ENCODE measurements at regions not wholly inside any gene's neighbourhood (a gene's known extent, or its start where the extent isn't known, plus 50 kb on each side); places are given as distances from the start of the nearest gene placed in this dataset.
"Not testable (repeated sequence)": the region's sequence is repeated elsewhere in the genome, so short reads cannot be mapped to it uniquely, and the experiment has no call there.

DNA sequence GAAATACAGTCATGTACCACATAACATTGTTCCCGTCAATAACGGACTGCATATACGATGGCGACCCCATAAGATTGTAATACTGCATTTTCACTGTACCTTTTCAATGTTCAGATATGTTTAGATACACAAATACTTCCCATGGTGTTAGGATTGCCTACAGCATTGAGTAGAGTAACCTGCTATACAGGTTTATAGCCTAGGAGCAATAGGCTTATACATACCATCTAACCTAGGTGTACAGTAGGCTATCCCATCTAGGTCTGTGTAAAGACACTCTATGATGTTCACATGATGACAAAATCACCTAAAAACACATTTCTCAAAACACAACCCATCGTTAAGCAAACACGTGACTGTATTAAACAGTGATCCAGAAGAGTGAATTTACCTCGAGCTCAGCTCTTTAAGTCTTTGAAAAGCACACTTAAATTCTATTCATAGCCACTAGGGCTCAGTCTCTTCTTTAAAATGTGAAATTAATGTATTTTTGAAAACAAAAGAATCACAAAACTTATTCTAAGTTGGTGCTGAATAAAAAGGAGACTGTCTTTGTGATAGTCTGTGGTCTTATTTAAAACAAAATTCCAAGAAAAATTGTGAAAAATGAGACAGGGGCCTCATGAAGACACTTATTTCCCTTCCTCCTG, 239.1 kb upstream of the ARID2 start:
- no peak for DNase-seq

DNA sequence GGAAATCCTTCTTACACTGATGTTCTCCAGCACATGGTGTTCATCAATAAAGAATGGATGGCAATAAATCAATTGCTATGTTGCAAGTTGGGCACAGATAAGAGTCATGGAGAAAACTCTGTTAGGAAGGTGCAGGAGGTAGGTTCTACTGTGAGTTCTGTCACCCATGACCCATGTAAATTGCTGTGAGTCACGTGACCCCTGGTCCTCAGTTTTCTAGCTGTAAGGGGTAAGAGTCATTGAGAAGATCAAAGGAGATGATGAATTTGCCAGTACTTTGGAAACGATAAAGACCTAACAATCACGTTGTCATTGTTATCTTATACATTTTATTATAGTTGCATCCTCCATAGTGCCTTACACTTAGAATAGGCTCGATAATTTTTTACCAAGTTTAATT, 235.2 kb upstream of the ARID2 start:
- no peak for DNase-seq

DNA sequence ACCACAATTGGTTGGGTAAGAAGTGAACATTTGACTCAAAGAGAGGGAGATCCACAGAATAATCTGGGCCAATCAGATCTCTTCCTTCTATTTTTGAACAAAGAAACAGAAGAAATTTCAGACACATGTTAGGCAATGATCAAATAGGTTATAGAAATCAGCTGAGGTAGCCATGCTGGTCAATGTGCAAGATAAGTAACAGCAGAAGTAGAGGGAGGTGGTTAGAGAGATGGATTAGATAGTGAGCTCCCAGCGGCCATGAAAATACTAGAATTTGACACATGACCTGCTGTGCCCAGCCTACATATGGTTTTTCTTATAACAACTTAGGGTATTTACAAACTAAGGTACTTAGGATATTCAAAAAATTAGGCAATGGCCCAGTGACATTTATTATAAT, 230.9 kb upstream of the ARID2 start:
- DNase-seq, result no peak

GRCh38 chr12:45502481-45503128, 226.9 kb upstream of the ARID2 start:
- no peak for DNase-seq

GRCh38 chr12:45503899-45504298, 225.6 kb upstream of the ARID2 start:
- DNase-seq, result no peak

DNA sequence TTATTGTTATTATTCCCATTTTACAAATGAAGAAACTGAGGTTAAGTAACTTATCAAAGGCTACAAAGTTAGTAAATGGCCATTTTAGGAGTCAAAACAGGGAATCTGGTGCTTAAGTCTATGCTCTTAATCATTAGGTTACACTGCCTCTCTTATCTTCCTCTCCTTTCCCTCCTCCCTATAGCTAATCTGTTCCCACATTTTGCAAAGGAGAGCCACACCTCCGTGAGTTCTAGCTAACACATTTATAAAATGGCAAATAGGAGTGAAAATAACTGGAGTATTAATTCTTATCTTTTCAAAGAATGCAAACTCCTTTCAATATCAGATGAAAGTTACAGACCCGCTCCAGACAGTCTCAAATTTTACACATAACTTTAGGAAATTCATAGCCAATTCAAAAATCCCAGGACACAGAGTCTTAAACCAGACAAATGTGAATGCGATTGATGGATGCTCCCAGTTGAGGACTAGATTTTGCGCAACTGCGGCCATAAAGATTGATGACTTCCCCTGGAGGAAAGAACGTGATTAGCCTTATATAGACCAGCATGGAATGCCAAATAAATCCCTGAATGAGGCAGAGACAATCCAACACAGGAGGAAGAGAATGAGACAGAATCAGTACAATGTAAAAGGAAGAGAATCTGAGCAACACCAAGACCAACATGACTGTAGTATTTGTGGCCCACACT, 225.0 kb upstream of the ARID2 start:
- DNase-seq, result no peak

GRCh38 chr12:45509187-45509586, 220.3 kb upstream of the ARID2 start:
- no peak for DNase-seq

GRCh38 chr12:45509621-45510020, 219.9 kb upstream of the ARID2 start:
- DNase-seq, result no peak

DNA sequence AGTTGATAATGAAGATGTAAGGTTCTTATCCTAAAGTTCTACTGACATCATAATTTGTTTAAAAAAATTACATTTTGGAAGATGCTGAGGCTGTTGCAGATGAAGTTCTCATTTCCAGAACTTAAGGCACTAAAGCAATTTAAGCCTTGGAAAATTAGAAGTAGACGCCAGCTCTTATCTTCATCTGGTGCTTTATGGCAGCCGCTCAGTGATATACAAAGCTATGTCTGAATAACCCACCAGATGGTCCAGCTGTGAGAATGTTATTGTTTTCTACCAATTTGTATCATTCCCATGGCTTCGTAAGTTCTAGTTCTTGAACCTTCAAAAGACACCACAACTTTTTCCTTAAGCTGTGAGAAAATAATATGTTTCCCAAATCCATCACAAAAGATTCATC, 212.1 kb upstream of the ARID2 start:
- no peak for DNase-seq

DNA sequence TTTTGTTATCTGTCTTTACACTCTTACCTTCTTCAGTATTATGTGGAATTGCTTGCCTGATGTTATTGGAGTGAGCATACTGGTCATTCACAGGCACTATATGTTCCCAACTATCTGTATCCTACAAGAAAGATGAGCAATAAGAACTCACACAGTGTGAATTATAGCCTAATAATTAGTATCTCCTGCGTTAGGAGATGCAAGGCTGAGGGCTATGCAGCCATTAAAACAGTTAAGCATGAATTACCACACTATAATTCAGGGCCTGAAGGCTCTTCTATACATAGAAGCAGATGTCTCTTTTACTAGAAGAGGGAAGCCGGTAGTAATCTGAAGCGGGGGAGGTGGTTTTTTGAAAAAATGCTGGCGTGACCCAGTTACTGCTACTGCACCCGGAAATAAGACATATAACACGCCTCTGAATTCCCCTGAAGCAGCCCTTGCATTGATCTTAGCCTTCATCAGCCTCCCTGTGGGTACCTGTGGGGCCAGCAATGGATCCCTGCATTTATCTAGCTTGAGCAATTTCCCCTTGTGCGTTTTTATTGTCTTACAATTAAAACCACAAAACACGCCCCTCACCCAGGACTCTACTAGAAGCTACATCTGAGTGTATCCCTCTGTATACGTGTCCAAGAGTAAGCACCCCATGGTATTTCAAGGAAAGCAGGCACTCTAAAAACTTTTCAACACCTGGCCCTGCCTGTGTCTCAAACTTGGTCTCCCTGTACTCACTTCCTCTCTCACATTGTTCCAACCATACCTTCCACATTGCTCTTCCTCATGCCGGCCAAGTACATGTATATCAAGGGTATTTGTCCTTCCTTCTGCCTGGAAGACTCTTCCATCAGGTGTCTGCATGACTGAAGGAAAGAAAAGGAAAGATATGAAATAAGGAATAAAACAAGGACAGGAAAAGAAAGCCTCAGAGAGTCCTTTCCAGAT, 210.9 kb upstream of the ARID2 start:
- peak in 1 of 4 experiments; percentile 4 for DNase-seq

DNA sequence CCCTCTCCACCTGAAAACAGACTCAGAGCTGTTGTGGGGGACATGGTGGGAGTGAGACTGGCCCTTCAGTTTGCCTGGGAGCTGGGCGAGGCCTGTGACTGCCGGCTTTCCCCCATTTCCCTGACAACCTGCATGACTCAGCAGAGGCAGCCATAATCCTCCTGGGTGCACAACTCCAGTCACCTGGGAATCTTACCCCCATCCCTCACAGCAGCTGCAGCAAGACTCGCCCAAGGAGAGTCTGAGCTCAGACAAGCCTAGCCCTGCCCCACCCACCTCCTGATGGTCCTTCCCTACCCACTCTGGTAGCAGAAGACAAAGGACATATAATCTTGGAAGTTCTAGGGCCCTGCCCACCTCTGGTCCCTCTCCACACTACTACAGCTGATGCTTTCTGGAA, 207.3 kb upstream of the ARID2 start:
- DNase-seq, result no peak

DNA sequence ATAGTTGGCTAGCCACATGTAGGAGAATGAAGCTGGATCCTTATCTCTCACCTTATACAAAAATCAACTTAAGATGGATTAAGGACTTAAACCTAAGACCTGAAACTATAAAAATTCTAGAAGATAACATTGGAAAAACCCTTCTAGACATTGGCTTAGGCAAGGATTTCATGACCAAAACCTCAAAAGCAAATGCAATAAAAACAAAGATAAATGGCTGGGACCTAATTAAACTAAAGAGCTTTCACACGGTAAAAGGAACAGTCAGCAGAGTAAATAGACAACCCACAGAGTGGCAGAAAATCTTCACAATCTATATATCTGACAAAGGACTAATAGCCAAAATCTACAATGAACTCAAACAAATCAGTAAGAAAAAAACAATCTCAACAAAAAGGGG, 202.7 kb upstream of the ARID2 start:
- DNase-seq, result not testable (repeated sequence)

DNA sequence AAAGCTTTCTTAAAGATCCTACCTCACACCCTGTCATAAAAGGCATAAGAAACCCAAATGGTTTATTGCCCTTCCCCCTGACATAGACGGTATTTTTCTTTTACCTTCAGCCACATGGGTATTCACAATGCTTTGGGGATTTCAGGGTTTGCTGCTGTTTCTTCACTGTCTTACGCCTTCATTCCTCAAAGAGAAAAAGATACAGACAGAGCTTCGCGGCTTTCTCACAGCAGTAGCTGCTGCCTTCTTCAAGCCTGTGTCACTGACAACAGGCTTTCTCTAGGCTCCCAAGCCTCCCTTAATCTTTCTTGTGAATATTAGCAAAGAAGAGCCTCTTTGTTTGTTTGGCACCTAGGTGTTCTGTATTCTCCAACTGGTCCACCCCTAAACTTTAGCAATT, 197.4 kb upstream of the ARID2 start:
- no peak for DNase-seq

DNA sequence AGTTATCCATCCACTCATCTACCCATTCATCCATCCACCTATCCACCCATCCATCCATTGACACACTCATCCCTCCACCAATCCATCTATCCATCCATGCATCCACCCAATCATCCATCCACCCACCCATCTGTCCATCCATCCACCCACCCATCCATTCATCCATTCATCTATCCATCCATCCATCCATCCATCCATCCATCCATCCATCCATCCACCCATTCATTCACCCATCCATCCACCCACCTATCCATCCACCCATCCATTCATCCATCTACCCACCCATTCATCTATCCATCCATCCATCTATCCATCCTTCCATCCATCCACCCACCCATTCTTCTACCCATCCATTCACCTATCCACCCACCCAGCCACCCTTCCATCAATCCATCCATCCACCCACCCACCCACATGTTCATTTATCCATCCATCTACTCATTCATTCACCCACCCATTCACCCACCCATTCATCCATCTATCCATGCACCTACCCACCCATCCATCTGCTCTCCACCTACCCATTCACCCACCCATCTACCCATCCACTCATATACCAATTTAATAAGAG, 193.8 kb upstream of the ARID2 start:
- no peak for DNase-seq

- no peak for DNase-seq
Measured at GRCh38 chr12:45536284-45536683, 193.2 kb upstream of the ARID2 start.

- DNase-seq, result no peak
Measured at GRCh38 chr12:45540661-45541341, 188.7 kb upstream of the ARID2 start.

GRCh38 chr12:45543887-45544286, 185.6 kb upstream of the ARID2 start:
- peak in 2 of 4 experiments; percentile 1 to 8 for DNase-seq

- no peak for DNase-seq
Measured at GRCh38 chr12:45546545-45546944, 183.0 kb upstream of the ARID2 start.

GRCh38 chr12:45547132-45547531, 182.4 kb upstream of the ARID2 start:
- DNase-seq, result no peak

- no peak for DNase-seq
Measured at GRCh38 chr12:45547822-45548221, 181.7 kb upstream of the ARID2 start.

DNA sequence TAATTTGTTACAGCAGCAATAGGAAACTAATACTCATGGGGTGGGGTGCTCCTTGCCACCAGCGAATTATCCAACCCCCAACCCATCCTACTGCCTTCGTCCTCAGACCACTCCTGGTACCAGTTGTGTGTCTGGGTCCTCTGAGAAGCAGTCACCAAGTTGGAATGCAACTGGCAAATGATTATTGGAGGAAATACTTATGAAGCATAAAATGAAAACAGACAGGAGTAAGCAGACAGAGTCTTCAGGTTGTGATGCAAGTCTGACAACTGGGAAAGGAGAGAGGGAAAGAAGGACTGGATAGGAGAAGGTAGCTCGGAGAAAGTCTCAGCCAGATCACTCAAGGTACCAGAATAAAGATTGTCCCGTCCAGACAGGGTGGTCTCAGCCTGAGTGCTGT, 181.1 kb upstream of the ARID2 start:
- no peak for DNase-seq

GRCh38 chr12:45549337-45549902, 180.1 kb upstream of the ARID2 start:
- DNase-seq, result no peak
